DND-41 (cell line): ENCODE measurements at regions not wholly inside any gene's neighbourhood (a gene's known extent, or its start where the extent isn't known, plus 50 kb on each side); places are given as distances from the start of the nearest gene placed in this dataset.

Source experiments
- CTCF ChIP-seq: IDR thresholded peaks from 2 replicates; pipeline ENCODE4 v1.5.1; 2012; ENCODE audit warnings: borderline replicate concordance, low read length, moderate library complexity, mild to moderate bottlenecking; ENCODE audit not compliant: poor library complexity, severe bottlenecking; ENCODE audit errors: extremely low read depth
- EZH2 ChIP-seq: IDR thresholded peaks from 3 replicates; pipeline ENCODE4 v1.6.1; 2012; ENCODE audit warnings: borderline replicate concordance, low read depth, mild to moderate bottlenecking, moderate library complexity, low read length, inconsistent platforms; ENCODE audit not compliant: severe bottlenecking

GRCh38 chr1:69414574-69414973 lies 153.1 kb upstream of the LRRC7 start:
- TF ChIP-seq CTCF (no peak), EZH2 (no peak)
